ENCODE measurements at regions not wholly inside any gene's neighbourhood (a gene's known extent, or its start where the extent isn't known, plus 50 kb on each side); places are given as distances from the start of the nearest gene placed in this dataset.

DNA sequence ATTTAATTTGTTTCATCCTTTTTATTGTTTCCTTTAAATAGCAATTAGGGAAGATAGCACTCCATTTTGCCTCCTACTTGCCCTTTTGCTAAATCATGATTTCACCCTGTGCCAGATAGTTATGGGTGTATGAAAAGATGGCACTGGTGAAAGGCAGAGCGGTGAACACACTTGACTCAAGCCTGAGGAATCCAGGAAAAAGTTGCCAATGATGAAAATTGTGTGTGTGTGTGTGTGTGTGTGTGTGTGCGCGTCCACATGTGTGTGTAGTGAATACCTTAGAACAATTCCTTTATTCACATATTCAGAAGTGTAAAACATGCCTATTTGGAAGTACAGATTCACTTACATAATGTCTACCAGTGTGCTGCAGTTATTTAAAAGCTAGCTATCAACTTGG is 123.8 kb downstream of the PTCSC3 start:
- TF ChIP-seq, protein P1, sequence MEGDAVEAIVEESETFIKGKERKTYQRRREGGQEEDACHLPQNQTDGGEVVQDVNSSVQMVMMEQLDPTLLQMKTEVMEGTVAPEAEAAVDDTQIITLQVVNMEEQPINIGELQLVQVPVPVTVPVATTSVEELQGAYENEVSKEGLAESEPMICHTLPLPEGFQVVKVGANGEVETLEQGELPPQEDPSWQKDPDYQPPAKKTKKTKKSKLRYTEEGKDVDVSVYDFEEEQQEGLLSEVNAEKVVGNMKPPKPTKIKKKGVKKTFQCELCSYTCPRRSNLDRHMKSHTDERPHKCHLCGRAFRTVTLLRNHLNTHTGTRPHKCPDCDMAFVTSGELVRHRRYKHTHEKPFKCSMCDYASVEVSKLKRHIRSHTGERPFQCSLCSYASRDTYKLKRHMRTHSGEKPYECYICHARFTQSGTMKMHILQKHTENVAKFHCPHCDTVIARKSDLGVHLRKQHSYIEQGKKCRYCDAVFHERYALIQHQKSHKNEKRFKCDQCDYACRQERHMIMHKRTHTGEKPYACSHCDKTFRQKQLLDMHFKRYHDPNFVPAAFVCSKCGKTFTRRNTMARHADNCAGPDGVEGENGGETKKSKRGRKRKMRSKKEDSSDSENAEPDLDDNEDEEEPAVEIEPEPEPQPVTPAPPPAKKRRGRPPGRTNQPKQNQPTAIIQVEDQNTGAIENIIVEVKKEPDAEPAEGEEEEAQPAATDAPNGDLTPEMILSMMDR (IDR thresholded peaks at IDR 0.05): no peak
- no peak for TF ChIP-seq POLR2AphosphoS5 (IDR thresholded peaks at IDR 0.05; ENCODE audit: low read depth, low read length)
- TF ChIP-seq, protein P2, sequence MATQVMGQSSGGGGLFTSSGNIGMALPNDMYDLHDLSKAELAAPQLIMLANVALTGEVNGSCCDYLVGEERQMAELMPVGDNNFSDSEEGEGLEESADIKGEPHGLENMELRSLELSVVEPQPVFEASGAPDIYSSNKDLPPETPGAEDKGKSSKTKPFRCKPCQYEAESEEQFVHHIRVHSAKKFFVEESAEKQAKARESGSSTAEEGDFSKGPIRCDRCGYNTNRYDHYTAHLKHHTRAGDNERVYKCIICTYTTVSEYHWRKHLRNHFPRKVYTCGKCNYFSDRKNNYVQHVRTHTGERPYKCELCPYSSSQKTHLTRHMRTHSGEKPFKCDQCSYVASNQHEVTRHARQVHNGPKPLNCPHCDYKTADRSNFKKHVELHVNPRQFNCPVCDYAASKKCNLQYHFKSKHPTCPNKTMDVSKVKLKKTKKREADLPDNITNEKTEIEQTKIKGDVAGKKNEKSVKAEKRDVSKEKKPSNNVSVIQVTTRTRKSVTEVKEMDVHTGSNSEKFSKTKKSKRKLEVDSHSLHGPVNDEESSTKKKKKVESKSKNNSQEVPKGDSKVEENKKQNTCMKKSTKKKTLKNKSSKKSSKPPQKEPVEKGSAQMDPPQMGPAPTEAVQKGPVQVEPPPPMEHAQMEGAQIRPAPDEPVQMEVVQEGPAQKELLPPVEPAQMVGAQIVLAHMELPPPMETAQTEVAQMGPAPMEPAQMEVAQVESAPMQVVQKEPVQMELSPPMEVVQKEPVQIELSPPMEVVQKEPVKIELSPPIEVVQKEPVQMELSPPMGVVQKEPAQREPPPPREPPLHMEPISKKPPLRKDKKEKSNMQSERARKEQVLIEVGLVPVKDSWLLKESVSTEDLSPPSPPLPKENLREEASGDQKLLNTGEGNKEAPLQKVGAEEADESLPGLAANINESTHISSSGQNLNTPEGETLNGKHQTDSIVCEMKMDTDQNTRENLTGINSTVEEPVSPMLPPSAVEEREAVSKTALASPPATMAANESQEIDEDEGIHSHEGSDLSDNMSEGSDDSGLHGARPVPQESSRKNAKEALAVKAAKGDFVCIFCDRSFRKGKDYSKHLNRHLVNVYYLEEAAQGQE (IDR thresholded peaks at IDR 0.05; ENCODE audit: insufficient read depth in 1 of 2, low read depth in 2 of 2, low read length in 1 of 2): no peak

Data from Panc1 (cell line).